ENCODE measurements at regions not wholly inside any gene's neighbourhood (a gene's known extent, or its start where the extent isn't known, plus 50 kb on each side); places are given as distances from the start of the nearest gene placed in this dataset.

GRCh38 chr12:33663000-33663654 is 223.5 kb upstream of the SYT10 start:
- H3K9me3 ChIP-seq (ENCODE audit: insufficient read depth, low read depth), result no peaks in the 10 kb centered on the region
- H3K4me1 ChIP-seq (replicated peaks; ENCODE audit: insufficient read depth), result no peaks in the 10 kb centered on the region
- intact Hi-C loops (cut with micrococcal nuclease; ENCODE audit: unreplicated experiment), result no loop called here
- no peaks in the 10 kb centered on the region for H4K20me1 ChIP-seq (ENCODE audit: insufficient read depth)
- ChIA-PET CTCF (no interaction called here), POLR2A (ENCODE audit: unreplicated experiment) (no interaction called here)
- TF ChIP-seq CTCF (conservative IDR thresholded peaks at IDR 0.05), result no peak
- no peak for TF ChIP-seq EZH2 (IDR thresholded peaks at IDR 0.05; ENCODE audit: low read depth)
- H3K27me3 ChIP-seq (ENCODE audit: insufficient read depth, low read depth), result no peaks in the 10 kb centered on the region
- H3K36me3 ChIP-seq (ENCODE audit: low read depth), result no peaks in the 10 kb centered on the region
- no peaks in the 10 kb centered on the region for H3F3A ChIP-seq (ENCODE audit: insufficient read depth, low read depth)
- no peak overlapping the region for H2AFZ ChIP-seq
- no peak for DNase-seq
- no peak overlapping the region for H3K27ac ChIP-seq
- no peaks in the 10 kb centered on the region for H3K9me2 ChIP-seq (ENCODE audit: insufficient read depth)
- H3K4me3 ChIP-seq, result no peak overlapping the region
- H3K4me2 ChIP-seq, result no peak overlapping the region
- no peaks in the 10 kb centered on the region for H3K79me2 ChIP-seq (ENCODE audit: low read depth)
- no TSS peak for BruUV-seq (replicated peaks)

GRCh38 chr12:33669349-33669748 is 229.7 kb upstream of the SYT10 start:
- Histone ChIP-seq H3K4me1 (replicated peaks; ENCODE audit: insufficient read depth) (no peaks in the 10 kb centered on the region), H3K4me3 (no peak overlapping the region), H4K20me1 (ENCODE audit: insufficient read depth) (no peaks in the 10 kb centered on the region), H2AFZ (no peak overlapping the region), H3K27me3 (ENCODE audit: insufficient read depth, low read depth) (no peaks in the 10 kb centered on the region), H3K27ac (no peak overlapping the region), H3K9me2 (ENCODE audit: insufficient read depth) (no peaks in the 10 kb centered on the region), H3K36me3 (ENCODE audit: low read depth) (no peaks in the 10 kb centered on the region), H3K79me2 (ENCODE audit: low read depth) (no peaks in the 10 kb centered on the region), H3F3A (ENCODE audit: insufficient read depth, low read depth) (no peaks in the 10 kb centered on the region), H3K9me3 (ENCODE audit: insufficient read depth, low read depth) (no peaks in the 10 kb centered on the region), H3K4me2 (no peak overlapping the region)
- TF ChIP-seq CTCF (conservative IDR thresholded peaks at IDR 0.05), result no peak
- TF ChIP-seq EZH2 (IDR thresholded peaks at IDR 0.05; ENCODE audit: low read depth), result no peak
- intact Hi-C loops (cut with micrococcal nuclease; ENCODE audit: unreplicated experiment), result no loop called here
- no peak for DNase-seq
- no TSS peak for BruUV-seq (replicated peaks)
- ChIA-PET POLR2A (ENCODE audit: unreplicated experiment) (no interaction called here), CTCF (no interaction called here)

- no TSS peak for BruUV-seq (replicated peaks)
- no peak for TF ChIP-seq EZH2 (IDR thresholded peaks at IDR 0.05; ENCODE audit: low read depth)
- TF ChIP-seq CTCF (conservative IDR thresholded peaks at IDR 0.05), result no peak
- intact Hi-C loops (cut with micrococcal nuclease; ENCODE audit: unreplicated experiment), result no loop called here
- ChIA-PET CTCF (no interaction called here), POLR2A (ENCODE audit: unreplicated experiment) (no interaction called here)
- DNase-seq, result no peak
- H3K79me2 ChIP-seq (ENCODE audit: low read depth), result no peaks in the 10 kb centered on the region
- no peaks in the 10 kb centered on the region for H3K27me3 ChIP-seq (ENCODE audit: insufficient read depth, low read depth)
- H3F3A ChIP-seq (ENCODE audit: insufficient read depth, low read depth), result no peaks in the 10 kb centered on the region
- H3K9me2 ChIP-seq (ENCODE audit: insufficient read depth), result no peaks in the 10 kb centered on the region
- H3K4me2 ChIP-seq, result no peak overlapping the region
- H3K27ac ChIP-seq, result no peak overlapping the region
- no peaks in the 10 kb centered on the region for H3K4me1 ChIP-seq (replicated peaks; ENCODE audit: insufficient read depth)
- no peaks in the 10 kb centered on the region for H3K36me3 ChIP-seq (ENCODE audit: low read depth)
- no peaks in the 10 kb centered on the region for H3K9me3 ChIP-seq (ENCODE audit: insufficient read depth, low read depth)
- no peak overlapping the region for H3K4me3 ChIP-seq
- H2AFZ ChIP-seq, result no peak overlapping the region
- H4K20me1 ChIP-seq (ENCODE audit: insufficient read depth), result no peaks in the 10 kb centered on the region
Measured at GRCh38 chr12:33670284-33670683, 230.7 kb upstream of the SYT10 start.

All from PC-9 (cell line).